Trophoblast cell (in vitro differentiated cells and primary cell): ENCODE measurements at regions not wholly inside any gene's neighbourhood (a gene's known extent, or its start where the extent isn't known, plus 50 kb on each side); places are given as distances from the start of the nearest gene placed in this dataset.

ENCODE experiments used
- DNase-seq, 2 donors: peaks; one replicate each; pipeline ENCODE4 v3.0.0-alpha.2; 2016
- H2AFZ ChIP-seq: 2 replicates; pipeline ENCODE4 v1.6.1; 2013; ENCODE audit warnings: low read length, moderate library complexity, mild to moderate bottlenecking; ENCODE audit not compliant: insufficient read depth, poor library complexity
- H2AK5ac ChIP-seq: 2 replicates; pipeline ENCODE4 v1.6.1; 2013; ENCODE audit warnings: mild to moderate bottlenecking, low read length
- H2BK120ac ChIP-seq: 2 replicates; pipeline ENCODE4 v1.6.1; 2013; ENCODE audit warnings: low read length, mild to moderate bottlenecking, moderate library complexity; ENCODE audit not compliant: insufficient read depth, poor library complexity
- H2BK12ac ChIP-seq: 2 replicates; pipeline ENCODE4 v1.6.1; 2013; ENCODE audit warnings: mild to moderate bottlenecking, low read length, moderate library complexity
- H2BK5ac ChIP-seq: 2 replicates; pipeline ENCODE4 v1.6.1; 2013; ENCODE audit warnings: low read length, low read depth, moderate library complexity, mild to moderate bottlenecking; ENCODE audit not compliant: poor library complexity
- H3K14ac ChIP-seq: 2 replicates; pipeline ENCODE4 v1.6.1; 2013; ENCODE audit warnings: mild to moderate bottlenecking, low read length
- H3K18ac ChIP-seq: 2 replicates; pipeline ENCODE4 v1.6.1; 2013; ENCODE audit warnings: mild to moderate bottlenecking, low read length
- H3K23ac ChIP-seq: 2 replicates; pipeline ENCODE4 v1.6.1; 2013; ENCODE audit warnings: low read length
- H3K27ac ChIP-seq: 2 replicates; pipeline ENCODE4 v1.5.1; 2013; ENCODE audit warnings: low read depth, mild to moderate bottlenecking, inconsistent platforms, low read length, moderate library complexity
- H3K27me3 ChIP-seq: 2 replicates; pipeline ENCODE4 v1.6.1; 2013; ENCODE audit warnings: inconsistent platforms, mild to moderate bottlenecking, low read length, moderate library complexity; ENCODE audit not compliant: insufficient read depth
- H3K36me3 ChIP-seq, 2 experiments: 1 replicate in 1 of 2; 2 replicates in 1 of 2; pipeline ENCODE4 v1.6.1; 2013; ENCODE audit warnings: low read length in 2 of 2, mild to moderate bottlenecking in 2 of 2, moderate library complexity in 1 of 2; ENCODE audit not compliant: insufficient read depth in 2 of 2, control insufficient read depth in 1 of 2
- H3K4ac ChIP-seq: 2 replicates; pipeline ENCODE4 v1.6.1; 2013; ENCODE audit warnings: low read depth, mild to moderate bottlenecking, low read length, moderate library complexity
- H3K4me1 ChIP-seq, 2 experiments: 1 replicate in 1 of 2; 2 replicates in 1 of 2; pipeline ENCODE4 v1.6.1; 2013; ENCODE audit warnings: low read length in 2 of 2, mild to moderate bottlenecking in 2 of 2, moderate library complexity in 1 of 2; ENCODE audit not compliant: insufficient read depth in 2 of 2, control insufficient read depth in 1 of 2
- H3K4me2 ChIP-seq: 2 replicates; pipeline ENCODE4 v1.6.1; 2013; ENCODE audit warnings: inconsistent platforms, mild to moderate bottlenecking, low read length, moderate library complexity
- H3K4me3 ChIP-seq: 2 replicates; pipeline ENCODE4 v1.5.1; 2013; ENCODE audit warnings: mild to moderate bottlenecking, low read depth, low read length, inconsistent platforms
- H3K79me1 ChIP-seq: one replicate; pipeline ENCODE4 v1.6.1; 2013; ENCODE audit warnings: low read length
- H3K79me2 ChIP-seq: 2 replicates; pipeline ENCODE4 v1.6.1; 2013; ENCODE audit warnings: low read length, mild to moderate bottlenecking; ENCODE audit not compliant: control insufficient read depth, insufficient read depth, poor library complexity
- H3K9ac ChIP-seq: 2 replicates; pipeline ENCODE4 v1.6.1; 2013; ENCODE audit warnings: mild to moderate bottlenecking, low read length
- H3K9me3 ChIP-seq: 2 replicates; pipeline ENCODE4 v1.6.1; 2013; ENCODE audit warnings: low read depth, mild to moderate bottlenecking, control low read depth, inconsistent platforms, low read length; ENCODE audit not compliant: insufficient read depth
- H4K12ac ChIP-seq: 2 replicates; pipeline ENCODE4 v1.6.1; 2013; ENCODE audit warnings: low read depth, mild to moderate bottlenecking, low read length, moderate library complexity
- H4K8ac ChIP-seq: 2 replicates; pipeline ENCODE4 v1.6.1; 2013; ENCODE audit warnings: low read depth, mild to moderate bottlenecking, low read length, moderate library complexity
- H4K91ac ChIP-seq: one replicate; pipeline ENCODE4 v1.6.1; 2013; ENCODE audit warnings: low read depth, mild to moderate bottlenecking, low read length, moderate library complexity
- WGBS: extraction: QIAGEN DNeasy Blood & Tissue Kit; methylation state at CpG from one replicate; pipeline ENCODE4 v1.1.7; 2013; ENCODE audit warnings: missing lambda C conversion rate; ENCODE audit not compliant: insufficient read length, insufficient coverage; ENCODE audit errors: extremely low coverage; 5-methylcytosine and 5-hydroxymethylcytosine counted together

DNA sequence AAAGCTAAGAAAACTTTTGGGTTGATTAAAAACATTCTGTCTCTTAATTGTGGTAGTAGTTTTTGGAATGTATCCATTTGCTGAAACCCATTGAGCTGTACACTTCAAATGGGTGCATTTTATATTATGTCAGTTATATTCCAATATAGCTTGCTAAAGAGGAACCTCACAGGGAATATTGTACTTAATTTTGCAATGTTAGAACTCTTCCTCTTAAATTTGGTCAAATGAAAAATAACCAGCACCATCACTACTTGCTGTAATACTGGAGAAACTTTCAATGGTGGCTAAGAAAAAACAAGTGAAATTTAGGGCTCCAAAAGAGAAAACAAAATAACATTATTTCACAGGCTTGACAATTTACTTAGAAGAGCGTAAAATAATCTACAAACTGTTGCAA, 651.5 kb downstream of the MAFB start:
- no peak overlapping the region for H2AK5ac ChIP-seq
- H3K4me2 ChIP-seq, result no peak overlapping the region
- no peaks in the 10 kb centered on the region for H3K36me3 ChIP-seq
- H3K79me2 ChIP-seq, result no peaks in the 10 kb centered on the region
- H3K4me1 ChIP-seq, result no peaks in the 10 kb centered on the region
- H4K12ac ChIP-seq, result no peak overlapping the region
- H3K9me3 ChIP-seq, result no peaks in the 10 kb centered on the region
- H3K23ac ChIP-seq, result no peak overlapping the region
- no peak overlapping the region for H3K9ac ChIP-seq
- H3K79me1 ChIP-seq, result no peaks in the 10 kb centered on the region
- H4K91ac ChIP-seq, result no peak overlapping the region
- H3K18ac ChIP-seq, result no peak overlapping the region
- H3K4me3 ChIP-seq, result no peak overlapping the region
- no peak overlapping the region for H2BK120ac ChIP-seq
- no peaks in the 10 kb centered on the region for H3K27me3 ChIP-seq
- no CpG with 5 or more reads among the region's 1 CpG for WGBS
- no peak overlapping the region for H3K27ac ChIP-seq
- no peak overlapping the region for H3K14ac ChIP-seq
- H2BK12ac ChIP-seq, result no peak overlapping the region
- no peak overlapping the region for H3K4ac ChIP-seq
- H4K8ac ChIP-seq, result no peak overlapping the region
- H2BK5ac ChIP-seq, result no peak overlapping the region
- H2AFZ ChIP-seq, result no peak overlapping the region
- no peak for DNase-seq

DNA sequence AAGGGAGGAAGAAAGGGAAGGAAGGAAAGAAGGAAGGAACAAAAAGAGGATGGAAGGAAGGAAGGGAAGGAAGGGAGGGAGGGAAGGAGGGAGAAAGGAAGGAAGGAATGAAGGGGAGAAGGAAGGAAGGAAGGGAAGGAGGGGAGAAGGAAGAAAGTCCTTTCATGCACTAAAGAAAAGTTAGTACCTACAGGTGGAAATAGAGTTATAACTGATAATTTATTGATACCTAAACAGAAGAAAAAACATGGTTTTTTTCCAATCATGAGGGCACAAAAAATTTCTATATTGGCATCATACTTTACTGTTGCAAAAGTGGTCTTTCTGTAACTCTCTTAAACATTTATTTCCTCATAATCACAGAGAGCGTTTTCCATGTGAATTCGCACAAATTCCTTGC, 659.4 kb downstream of the MAFB start:
- H2BK12ac ChIP-seq, result no peak overlapping the region
- no peak overlapping the region for H3K23ac ChIP-seq
- no peak overlapping the region for H2BK5ac ChIP-seq
- no peaks in the 10 kb centered on the region for H3K27me3 ChIP-seq
- WGBS, result no CpG with 5 or more reads among the region's 2 CpGs
- H3K4ac ChIP-seq, result no peak overlapping the region
- no peak overlapping the region for H3K4me3 ChIP-seq
- H3K27ac ChIP-seq, result no peak overlapping the region
- no peak overlapping the region for H3K18ac ChIP-seq
- no peak overlapping the region for H4K12ac ChIP-seq
- H2BK120ac ChIP-seq, result no peak overlapping the region
- no peaks in the 10 kb centered on the region for H3K4me1 ChIP-seq
- no peaks in the 10 kb centered on the region for H3K79me1 ChIP-seq
- H3K79me2 ChIP-seq, result no peaks in the 10 kb centered on the region
- no peak for DNase-seq
- H4K8ac ChIP-seq, result no peak overlapping the region
- no peak overlapping the region for H3K9ac ChIP-seq
- no peak overlapping the region for H2AK5ac ChIP-seq
- H3K14ac ChIP-seq, result no peak overlapping the region
- H4K91ac ChIP-seq, result no peak overlapping the region
- H3K9me3 ChIP-seq, result peaks cover 2% of the 10 kb centered on the region
- H2AFZ ChIP-seq, result no peak overlapping the region
- no peak overlapping the region for H3K4me2 ChIP-seq
- no peaks in the 10 kb centered on the region for H3K36me3 ChIP-seq

- WGBS, result no CpG with 5 or more reads among the region's 5 CpGs
- Histone ChIP-seq H3K9ac (no peak overlapping the region), H4K12ac (no peak overlapping the region), H2AK5ac (no peak overlapping the region), H2BK120ac (no peak overlapping the region), H3K18ac (no peak overlapping the region), H3K9me3 (no peaks in the 10 kb centered on the region), H4K8ac (no peak overlapping the region), H3K79me2 (no peaks in the 10 kb centered on the region), H3K14ac (no peak overlapping the region), H3K4ac (no peak overlapping the region), H3K27me3 (no peaks in the 10 kb centered on the region), H3K79me1 (no peaks in the 10 kb centered on the region), H2BK12ac (no peak overlapping the region), H2BK5ac (no peak overlapping the region), H3K4me3 (no peak overlapping the region), H3K4me2 (no peak overlapping the region), H3K36me3 (no peaks in the 10 kb centered on the region), H3K4me1 (peaks cover 0 to 2% of the 10 kb centered on the region in 2 experiments), H3K27ac (no peak overlapping the region), H4K91ac (no peak overlapping the region), H3K23ac (no peak overlapping the region), H2AFZ (no peak overlapping the region)
- DNase-seq, result no peak
These were observed 669.5 kb downstream of the MAFB start for GRCh38 chr20:40019510-40019909.

GRCh38 chr20:40017765-40018164, 671.3 kb downstream of the MAFB start:
- WGBS, result no CpG with 5 or more reads among the region's 1 CpG
- H2BK5ac ChIP-seq, result no peak overlapping the region

More at GRCh38 chr20:40017765-40018164, 671.3 kb downstream of the MAFB start:
- no peak overlapping the region for H3K9ac ChIP-seq
- H3K27ac ChIP-seq, result no peak overlapping the region
- H3K4me3 ChIP-seq, result no peak overlapping the region
- H2BK120ac ChIP-seq, result no peak overlapping the region
- H3K4me1 ChIP-seq, result peaks cover 0 to 2% of the 10 kb centered on the region in 2 experiments
- no peak overlapping the region for H3K18ac ChIP-seq
- no peaks in the 10 kb centered on the region for H3K79me1 ChIP-seq
- no peak overlapping the region for H3K14ac ChIP-seq
- H4K91ac ChIP-seq, result no peak overlapping the region
- H3K4me2 ChIP-seq, result no peak overlapping the region
- H4K12ac ChIP-seq, result no peak overlapping the region
- H3K27me3 ChIP-seq, result no peaks in the 10 kb centered on the region
- no peak overlapping the region for H2AFZ ChIP-seq
- no peak overlapping the region for H4K8ac ChIP-seq
- no peak overlapping the region for H3K4ac ChIP-seq
- H3K36me3 ChIP-seq, result no peaks in the 10 kb centered on the region
- H2BK12ac ChIP-seq, result no peak overlapping the region
- H3K79me2 ChIP-seq, result no peaks in the 10 kb centered on the region
- no peak overlapping the region for H2AK5ac ChIP-seq
- no peaks in the 10 kb centered on the region for H3K9me3 ChIP-seq
- no peak overlapping the region for H3K23ac ChIP-seq
- no peak for DNase-seq
